Uterus (tissue), 3 donors: ENCODE measurements at regions not wholly inside any gene's neighbourhood (a gene's known extent, or its start where the extent isn't known, plus 50 kb on each side); places are given as distances from the start of the nearest gene placed in this dataset.

Source experiments
- DNase-seq, 2 donors: peaks; one replicate each; pipeline ENCODE4 v3.0.0-alpha.2; 2019 to 2020
- H3K27ac ChIP-seq, 2 donors: fragments of 200-600 bp; sonication (generic); 1 replicate in 1 of 2; 2 replicates in 1 of 2; pipeline ENCODE4 v1.5.1; 2016 to 2018
- H3K27me3 ChIP-seq, 2 donors: fragments of 200-600 bp; sonication (generic); one replicate each; pipeline ENCODE4 v1.5.1; 2018 to 2019; ENCODE audit warnings: control low read depth in 1 of 2
- H3K36me3 ChIP-seq, 2 donors: fragments of 200-600 bp; sonication (generic); one replicate each; pipeline ENCODE4 v1.5.1; 2019; ENCODE audit warnings: control low read depth in 1 of 2
- H3K4me1 ChIP-seq, 2 donors: fragments of 200-600 bp; sonication (generic); one replicate each; pipeline ENCODE4 v1.5.1; 2018 to 2019; ENCODE audit warnings: control low read depth in 1 of 2
- H3K4me3 ChIP-seq, 2 donors: fragments of 200-600 bp; sonication (generic); 1 replicate in 1 of 2; 2 replicates in 1 of 2; pipeline ENCODE4 v1.5.1; 2018 to 2019; ENCODE audit warnings: mild to moderate bottlenecking in 1 of 2
- H3K9me3 ChIP-seq, 2 donors: fragments of 200-600 bp; sonication (generic); one replicate each; pipeline ENCODE4 v1.5.1; 2019; ENCODE audit warnings: control low read depth in 1 of 2
- POLR2A ChIP-seq, 2 donors: fragments of 450-650 bp; IDR thresholded peaks; one replicate each; pipeline ENCODE4 v1.6.1; 2016; ENCODE audit warnings: antibody characterized with exemption in 2 of 2, mild to moderate bottlenecking in 1 of 2, moderate library complexity in 1 of 2
- intact Hi-C: fragments of 100-400 bp; cut with DNase I; formaldehyde crosslinking; loops from one replicate; pipeline ENCODE4 v1.15.1; 2023; ENCODE audit warnings: low total_unique reads
- TF ChIP-seq, protein P1 (sequence below), 4 experiments: fragments of 200-600 bp in 2 of 4; fragments of 450-650 bp in 2 of 4; sonication (generic) in 2 of 4; IDR thresholded peaks; one replicate each; pipeline ENCODE4 v1.5.1; 2016 to 2019; ENCODE audit warnings: antibody characterized with exemption in 4 of 4, mild to moderate bottlenecking in 2 of 4, moderate library complexity in 1 of 4
- donor health status: DM: yes; HTN: yes; CAD: no.

DNA sequence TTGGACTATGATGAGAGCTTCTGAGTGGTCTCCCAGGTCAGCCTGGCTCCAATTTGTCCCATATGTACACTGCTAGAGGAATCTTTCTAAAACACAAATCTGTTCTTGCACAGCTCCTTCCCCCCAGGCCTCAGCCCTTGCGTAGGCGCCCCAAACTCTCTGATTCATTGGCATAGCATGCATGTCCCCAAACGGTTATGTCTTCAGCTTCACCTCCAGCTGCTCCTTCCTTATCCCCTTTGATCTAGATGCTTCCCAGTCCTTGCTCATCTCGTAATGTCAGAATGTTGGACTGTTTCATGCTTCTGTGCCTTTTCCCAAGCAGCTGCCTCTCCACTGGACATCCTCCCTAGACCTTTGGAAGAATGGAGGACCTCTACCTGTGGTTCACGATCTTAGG lies 60.1 kb upstream of the BASP1 start:
- no peaks in the 10 kb centered on the region for H3K9me3 ChIP-seq
- no peak for DNase-seq
- no peak for TF ChIP-seq POLR2A (IDR thresholded peaks at IDR 0.05)
- no peak overlapping the region for H3K27ac ChIP-seq
- no peaks in the 10 kb centered on the region for H3K4me1 ChIP-seq
- intact Hi-C loops, result no loop called here
- no peak overlapping the region for H3K4me3 ChIP-seq
- H3K27me3 ChIP-seq, result no peaks in the 10 kb centered on the region
- H3K36me3 ChIP-seq, result no peaks in the 10 kb centered on the region

DNA sequence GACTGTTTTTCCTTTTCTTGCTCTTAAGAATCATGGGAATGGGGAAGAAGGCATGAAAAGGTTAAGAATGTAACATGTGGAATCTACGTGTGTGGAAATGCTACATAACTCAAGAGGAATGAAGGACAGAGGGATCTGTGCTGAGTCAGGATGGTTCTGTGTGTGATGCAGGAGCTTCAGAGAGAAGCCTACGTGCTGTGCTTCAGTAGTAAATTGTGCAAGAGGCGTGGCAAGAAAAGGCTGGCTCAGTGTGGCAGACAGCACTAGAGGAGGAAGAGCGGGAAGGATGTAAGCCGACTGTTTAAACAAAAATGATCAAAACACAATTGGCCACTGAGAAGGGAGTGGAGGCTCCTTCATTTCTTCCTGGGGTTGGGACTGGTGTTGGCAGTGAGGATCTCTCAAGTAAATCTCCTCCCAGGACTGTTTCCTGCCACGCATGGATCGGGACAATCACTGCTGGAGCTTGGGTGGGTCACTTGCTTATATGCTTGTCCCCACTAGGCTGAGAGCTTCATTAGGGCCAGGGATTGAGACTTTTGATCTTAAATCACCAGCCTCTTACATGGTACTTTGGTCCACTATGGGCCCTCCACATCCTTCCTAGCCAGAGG lies 59.4 kb upstream of the BASP1 start:
- DNase-seq, result no peak
- Histone ChIP-seq H3K27ac (no peak overlapping the region), H3K27me3 (no peaks in the 10 kb centered on the region), H3K4me3 (no peak overlapping the region), H3K9me3 (no peaks in the 10 kb centered on the region), H3K36me3 (no peaks in the 10 kb centered on the region), H3K4me1 (no peaks in the 10 kb centered on the region)
- intact Hi-C loops, result no loop called here
- TF ChIP-seq POLR2A (IDR thresholded peaks at IDR 0.05), result no peak
- TF ChIP-seq, protein P1, sequence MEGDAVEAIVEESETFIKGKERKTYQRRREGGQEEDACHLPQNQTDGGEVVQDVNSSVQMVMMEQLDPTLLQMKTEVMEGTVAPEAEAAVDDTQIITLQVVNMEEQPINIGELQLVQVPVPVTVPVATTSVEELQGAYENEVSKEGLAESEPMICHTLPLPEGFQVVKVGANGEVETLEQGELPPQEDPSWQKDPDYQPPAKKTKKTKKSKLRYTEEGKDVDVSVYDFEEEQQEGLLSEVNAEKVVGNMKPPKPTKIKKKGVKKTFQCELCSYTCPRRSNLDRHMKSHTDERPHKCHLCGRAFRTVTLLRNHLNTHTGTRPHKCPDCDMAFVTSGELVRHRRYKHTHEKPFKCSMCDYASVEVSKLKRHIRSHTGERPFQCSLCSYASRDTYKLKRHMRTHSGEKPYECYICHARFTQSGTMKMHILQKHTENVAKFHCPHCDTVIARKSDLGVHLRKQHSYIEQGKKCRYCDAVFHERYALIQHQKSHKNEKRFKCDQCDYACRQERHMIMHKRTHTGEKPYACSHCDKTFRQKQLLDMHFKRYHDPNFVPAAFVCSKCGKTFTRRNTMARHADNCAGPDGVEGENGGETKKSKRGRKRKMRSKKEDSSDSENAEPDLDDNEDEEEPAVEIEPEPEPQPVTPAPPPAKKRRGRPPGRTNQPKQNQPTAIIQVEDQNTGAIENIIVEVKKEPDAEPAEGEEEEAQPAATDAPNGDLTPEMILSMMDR (IDR thresholded peaks at IDR 0.05), result no peak

DNA sequence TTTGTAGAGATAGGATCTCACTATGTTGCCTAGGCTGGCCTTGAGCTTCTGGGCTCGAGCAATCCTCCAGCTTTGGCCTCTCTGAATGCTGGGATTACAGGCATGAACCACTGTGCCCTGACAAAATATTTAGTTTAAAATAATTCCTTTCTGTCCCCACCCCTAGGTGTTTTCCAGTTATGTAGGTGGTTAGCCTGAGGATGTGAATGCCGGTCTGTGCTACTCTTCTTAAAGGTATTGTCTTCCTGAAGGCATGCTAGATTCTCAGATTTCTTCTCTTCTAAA lies 56.7 kb upstream of the BASP1 start:
- TF ChIP-seq, protein P1 (IDR thresholded peaks at IDR 0.05), result no peak
- TF ChIP-seq POLR2A (IDR thresholded peaks at IDR 0.05), result no peak
- no peaks in the 10 kb centered on the region for H3K27me3 ChIP-seq

DNA sequence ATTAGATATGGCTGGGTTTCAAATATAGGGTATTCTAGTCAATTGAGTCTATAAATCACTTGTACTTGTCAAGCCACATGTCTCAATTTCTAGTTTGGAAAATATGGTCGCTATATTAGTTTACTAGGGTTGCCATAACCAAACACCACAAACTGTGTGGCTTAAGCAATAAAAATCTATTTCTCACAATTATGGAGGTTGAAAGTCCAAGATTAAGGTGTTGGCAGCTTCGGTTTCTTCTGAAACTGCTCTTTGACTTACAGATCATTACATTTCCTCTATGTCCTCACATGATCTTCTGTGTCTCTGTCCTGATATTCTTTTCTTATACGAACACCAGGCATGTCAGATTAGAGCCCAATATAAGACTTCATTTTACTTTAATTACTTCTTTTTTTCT lies 55.8 kb upstream of the BASP1 start:
- intact Hi-C loops, result no loop called here
- Histone ChIP-seq H3K9me3 (no peaks in the 10 kb centered on the region), H3K4me1 (no peaks in the 10 kb centered on the region), H3K27me3 (no peaks in the 10 kb centered on the region), H3K4me3 (no peak overlapping the region), H3K36me3 (no peaks in the 10 kb centered on the region), H3K27ac (no peak overlapping the region)
- TF ChIP-seq, protein P1 (IDR thresholded peaks at IDR 0.05), result no peak
- TF ChIP-seq POLR2A (IDR thresholded peaks at IDR 0.05), result no peak
- DNase-seq, result no peak

More for the DNA sequence above, 56.7 kb upstream of the BASP1 start:
- H3K36me3 ChIP-seq, result no peaks in the 10 kb centered on the region
- no peaks in the 10 kb centered on the region for H3K9me3 ChIP-seq
- intact Hi-C loops, result no loop called here
- H3K27ac ChIP-seq, result no peak overlapping the region
- DNase-seq, result no peak
- H3K4me1 ChIP-seq, result no peaks in the 10 kb centered on the region
- H3K4me3 ChIP-seq, result no peak overlapping the region

DNA sequence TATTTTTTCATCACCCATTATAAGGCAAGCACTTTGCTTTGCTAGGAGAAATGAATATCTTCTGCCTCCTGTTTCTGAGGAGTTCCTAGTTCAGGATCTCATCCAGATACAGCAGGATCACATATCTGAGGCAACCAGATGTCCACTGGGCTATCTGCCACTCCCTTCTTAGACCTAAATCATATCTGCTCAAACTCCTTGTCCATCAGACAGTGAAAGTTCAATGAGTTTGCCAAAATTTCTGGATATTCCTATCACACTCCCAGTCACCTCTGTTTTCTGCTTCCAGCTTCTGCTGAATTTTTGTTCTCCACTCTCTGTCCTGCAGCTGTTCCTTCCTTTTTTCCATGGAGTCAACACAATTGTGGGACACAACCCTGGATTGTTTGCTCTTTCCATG lies 54.2 kb upstream of the BASP1 start:
- intact Hi-C loops, result no loop called here
- no peak for DNase-seq
- Histone ChIP-seq H3K4me1 (no peaks in the 10 kb centered on the region), H3K9me3 (no peaks in the 10 kb centered on the region), H3K27ac (no peak overlapping the region), H3K4me3 (no peak overlapping the region), H3K27me3 (no peaks in the 10 kb centered on the region), H3K36me3 (no peaks in the 10 kb centered on the region)
- TF ChIP-seq POLR2A (IDR thresholded peaks at IDR 0.05), result no peak
- TF ChIP-seq, protein P1 (IDR thresholded peaks at IDR 0.05), result no peak
